ENCODE measurements at regions not wholly inside any gene's neighbourhood (a gene's known extent, or its start where the extent isn't known, plus 50 kb on each side); places are given as distances from the start of the nearest gene placed in this dataset.

DNA sequence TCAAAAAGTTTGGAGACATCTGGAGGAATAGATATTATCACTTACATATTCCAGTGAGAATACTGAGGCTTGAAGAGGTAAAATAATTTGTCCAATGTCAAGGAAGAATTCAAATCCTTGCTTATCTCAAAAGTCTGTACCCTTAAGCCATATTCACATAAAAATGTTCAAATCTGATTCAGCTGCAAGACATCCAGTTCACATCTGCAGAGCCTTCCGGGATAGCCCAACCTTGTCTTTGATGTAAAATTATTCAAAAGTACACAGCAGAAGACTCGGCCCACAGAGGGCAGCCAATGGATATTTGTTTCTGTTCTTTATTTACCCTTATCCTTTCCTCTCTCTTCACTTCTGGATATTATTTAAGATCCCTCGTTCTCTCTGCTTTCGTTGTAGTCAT lies 1183.8 kb upstream of the WWC1 start:
- TF ChIP-seq, protein P1, sequence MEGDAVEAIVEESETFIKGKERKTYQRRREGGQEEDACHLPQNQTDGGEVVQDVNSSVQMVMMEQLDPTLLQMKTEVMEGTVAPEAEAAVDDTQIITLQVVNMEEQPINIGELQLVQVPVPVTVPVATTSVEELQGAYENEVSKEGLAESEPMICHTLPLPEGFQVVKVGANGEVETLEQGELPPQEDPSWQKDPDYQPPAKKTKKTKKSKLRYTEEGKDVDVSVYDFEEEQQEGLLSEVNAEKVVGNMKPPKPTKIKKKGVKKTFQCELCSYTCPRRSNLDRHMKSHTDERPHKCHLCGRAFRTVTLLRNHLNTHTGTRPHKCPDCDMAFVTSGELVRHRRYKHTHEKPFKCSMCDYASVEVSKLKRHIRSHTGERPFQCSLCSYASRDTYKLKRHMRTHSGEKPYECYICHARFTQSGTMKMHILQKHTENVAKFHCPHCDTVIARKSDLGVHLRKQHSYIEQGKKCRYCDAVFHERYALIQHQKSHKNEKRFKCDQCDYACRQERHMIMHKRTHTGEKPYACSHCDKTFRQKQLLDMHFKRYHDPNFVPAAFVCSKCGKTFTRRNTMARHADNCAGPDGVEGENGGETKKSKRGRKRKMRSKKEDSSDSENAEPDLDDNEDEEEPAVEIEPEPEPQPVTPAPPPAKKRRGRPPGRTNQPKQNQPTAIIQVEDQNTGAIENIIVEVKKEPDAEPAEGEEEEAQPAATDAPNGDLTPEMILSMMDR (IDR thresholded peaks at IDR 0.05; ENCODE audit: low read depth, low read length): no peak
- no peak for TF ChIP-seq POLR2A (IDR thresholded peaks at IDR 0.05; ENCODE audit: extremely low read depth, insufficient read length)

Data from NB4 (cell line).